Mesendoderm (in vitro differentiated cells): ENCODE measurements at regions not wholly inside any gene's neighbourhood (a gene's known extent, or its start where the extent isn't known, plus 50 kb on each side); places are given as distances from the start of the nearest gene placed in this dataset.

Experiments used
- DNase-seq: peaks from one replicate; pipeline ENCODE4 v3.0.0; 2013
- H2AK5ac ChIP-seq: 2 replicates; pipeline ENCODE4 v1.6.1; 2013; ENCODE audit warnings: low read length, inconsistent platforms
- H2BK120ac ChIP-seq: 2 replicates; pipeline ENCODE4 v1.6.1; 2013; ENCODE audit warnings: low read depth, mild to moderate bottlenecking, low read length, moderate library complexity, mixed read lengths
- H2BK15ac ChIP-seq: replicated peaks from 2 replicates; pipeline ENCODE4 v1.6.1; 2013; ENCODE audit warnings: low read depth, mild to moderate bottlenecking, moderate library complexity
- H2BK5ac ChIP-seq: 2 replicates; pipeline ENCODE4 v1.6.1; 2013; ENCODE audit warnings: low read length, inconsistent platforms
- H3K18ac ChIP-seq: 2 replicates; pipeline ENCODE4 v1.6.1; 2013; ENCODE audit warnings: mild to moderate bottlenecking, low read length, mixed read lengths
- H3K23ac ChIP-seq: one replicate; pipeline ENCODE4 v1.6.1; 2013; ENCODE audit warnings: low read length
- H3K27ac ChIP-seq: 2 replicates; pipeline ENCODE4 v1.5.1; 2013; ENCODE audit warnings: low read depth, mild to moderate bottlenecking, inconsistent platforms, low read length, moderate library complexity
- H3K27me3 ChIP-seq: 2 replicates; pipeline ENCODE4 v1.6.1; 2013; ENCODE audit warnings: low read length, control low read depth, mild to moderate bottlenecking, inconsistent platforms; ENCODE audit not compliant: insufficient read depth, poor library complexity
- H3K36me3 ChIP-seq: 2 replicates; pipeline ENCODE4 v1.6.1; 2013; ENCODE audit warnings: low read length, inconsistent platforms; ENCODE audit not compliant: control insufficient read depth, insufficient read depth
- H3K4ac ChIP-seq: one replicate; pipeline ENCODE4 v1.6.1; 2013; ENCODE audit warnings: low read depth, mild to moderate bottlenecking, low read length, moderate library complexity
- H3K4me1 ChIP-seq: 2 replicates; pipeline ENCODE4 v1.6.1; 2013; ENCODE audit warnings: low read depth, low read length, inconsistent platforms; ENCODE audit not compliant: control insufficient read depth
- H3K4me2 ChIP-seq: 2 replicates; pipeline ENCODE4 v1.6.1; 2013; ENCODE audit warnings: low read length
- H3K4me3 ChIP-seq: 2 replicates; pipeline ENCODE4 v1.5.1; 2013; ENCODE audit warnings: mild to moderate bottlenecking, low read length
- H3K56ac ChIP-seq: one replicate; pipeline ENCODE4 v1.6.1; 2013; ENCODE audit warnings: low read length
- H3K79me1 ChIP-seq: 2 replicates; pipeline ENCODE4 v1.6.1; 2013; ENCODE audit warnings: low read length, inconsistent platforms
- H3K79me2 ChIP-seq: 2 replicates; pipeline ENCODE4 v1.6.1; 2013; ENCODE audit warnings: mild to moderate bottlenecking, low read length; ENCODE audit not compliant: control insufficient read depth, insufficient read depth
- H3K9ac ChIP-seq: 2 replicates; pipeline ENCODE4 v1.6.1; 2013; ENCODE audit warnings: low read length, inconsistent platforms
- H4K5ac ChIP-seq: one replicate; pipeline ENCODE4 v1.6.1; 2013; ENCODE audit warnings: low read length
- H4K8ac ChIP-seq: one replicate; pipeline ENCODE4 v1.6.1; 2013; ENCODE audit warnings: low read depth, mild to moderate bottlenecking, control low read depth, low read length, moderate library complexity
- WGBS: extraction: QIAGEN DNeasy Blood & Tissue Kit; methylation state at CpG from one replicate; pipeline ENCODE4 v1.1.7; 2013; ENCODE audit warnings: low lambda C conversion rate, missing lambda C conversion rate; ENCODE audit not compliant: insufficient coverage; ENCODE audit errors: extremely low coverage; 5-methylcytosine and 5-hydroxymethylcytosine counted together

DNA sequence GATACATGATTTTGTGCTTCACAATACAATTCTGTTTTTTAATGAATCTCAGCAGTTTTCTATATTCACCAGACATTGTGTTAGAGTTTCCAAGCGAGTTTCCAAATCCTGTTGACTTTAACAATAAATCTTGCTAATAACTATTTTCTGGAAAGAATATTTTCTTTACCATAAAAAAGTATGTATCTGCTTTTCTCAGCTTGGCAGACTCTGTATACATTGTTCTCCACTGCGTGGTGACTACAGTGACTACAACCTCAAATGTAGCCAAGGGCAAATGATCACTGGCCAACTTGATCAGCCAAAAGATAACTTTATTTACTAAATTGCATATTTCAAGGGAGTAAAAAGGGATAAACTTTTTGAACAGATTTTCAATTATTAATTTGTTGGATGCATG is 325.9 kb upstream of the ADAMTS5 start:
- no peaks in the 10 kb centered on the region for H3K4me1 ChIP-seq
- H3K27ac ChIP-seq = no peak overlapping the region
- H3K4me2 ChIP-seq = no peak overlapping the region
- DNase-seq = no peak
- H4K5ac ChIP-seq = no peak overlapping the region
- H3K18ac ChIP-seq = no peak overlapping the region
- no peak overlapping the region for H3K23ac ChIP-seq
- no peak overlapping the region for H4K8ac ChIP-seq
- H2BK5ac ChIP-seq = no peak overlapping the region
- no peaks in the 10 kb centered on the region for H3K27me3 ChIP-seq
- no peak overlapping the region for H3K56ac ChIP-seq
- no peak overlapping the region for H3K9ac ChIP-seq
- no peak overlapping the region for H2BK15ac ChIP-seq
- no peak overlapping the region for H3K4ac ChIP-seq
- H3K36me3 ChIP-seq = no peaks in the 10 kb centered on the region
- H3K4me3 ChIP-seq = no peak overlapping the region
- no peaks in the 10 kb centered on the region for H3K79me2 ChIP-seq
- WGBS = no CpG with 5 or more reads among the region's 2 CpGs
- no peak overlapping the region for H2BK120ac ChIP-seq
- H2AK5ac ChIP-seq = no peak overlapping the region
- no peaks in the 10 kb centered on the region for H3K79me1 ChIP-seq

- Histone ChIP-seq H2AK5ac (no peak overlapping the region), H3K4me2 (no peak overlapping the region), H3K9ac (no peak overlapping the region), H3K36me3 (no peaks in the 10 kb centered on the region), H2BK15ac (no peak overlapping the region), H3K27ac (no peak overlapping the region), H3K4me3 (no peak overlapping the region), H2BK5ac (no peak overlapping the region), H3K79me1 (no peaks in the 10 kb centered on the region), H2BK120ac (no peak overlapping the region), H3K4ac (no peak overlapping the region), H3K27me3 (no peaks in the 10 kb centered on the region), H4K5ac (no peak overlapping the region), H3K18ac (no peak overlapping the region), H3K56ac (no peak overlapping the region), H3K23ac (no peak overlapping the region), H3K79me2 (no peaks in the 10 kb centered on the region), H3K4me1 (no peaks in the 10 kb centered on the region), H4K8ac (no peak overlapping the region)
- DNase-seq = no peak
Measured at GRCh38 chr21:27292229-27292628, 325.3 kb upstream of the ADAMTS5 start.

DNA sequence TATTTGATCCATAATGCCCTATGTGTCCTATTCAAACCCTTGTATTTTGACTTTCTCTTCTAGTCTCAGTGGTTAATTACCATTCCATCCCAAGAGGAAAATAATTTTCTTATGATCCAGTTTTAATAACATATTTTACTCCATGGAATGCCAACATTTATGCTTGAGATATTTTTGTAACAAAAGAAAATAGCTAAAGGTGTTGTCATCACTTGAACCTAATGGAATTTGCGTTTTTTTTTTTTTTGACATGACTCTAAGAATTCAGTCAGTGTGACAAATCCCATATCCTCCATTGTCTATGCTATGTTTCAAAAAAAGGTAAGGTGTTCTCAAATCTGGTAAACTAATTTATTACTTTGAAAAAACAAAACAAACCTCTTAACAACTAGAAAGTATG is 324.1 kb upstream of the ADAMTS5 start:
- H3K79me2 ChIP-seq = no peaks in the 10 kb centered on the region
- no peak overlapping the region for H2BK5ac ChIP-seq
- no peak overlapping the region for H3K27ac ChIP-seq
- H4K5ac ChIP-seq = no peak overlapping the region
- H3K23ac ChIP-seq = no peak overlapping the region
- no peaks in the 10 kb centered on the region for H3K79me1 ChIP-seq
- no peak overlapping the region for H3K18ac ChIP-seq
- H3K4ac ChIP-seq = no peak overlapping the region
- no peak overlapping the region for H3K4me3 ChIP-seq
- no peak overlapping the region for H3K9ac ChIP-seq
- H3K56ac ChIP-seq = no peak overlapping the region
- no peak overlapping the region for H2BK15ac ChIP-seq
- DNase-seq = no peak
- no peak overlapping the region for H3K4me2 ChIP-seq
- H3K4me1 ChIP-seq = no peaks in the 10 kb centered on the region
- H4K8ac ChIP-seq = no peak overlapping the region
- no peaks in the 10 kb centered on the region for H3K27me3 ChIP-seq
- H2BK120ac ChIP-seq = no peak overlapping the region
- no peaks in the 10 kb centered on the region for H3K36me3 ChIP-seq
- WGBS = no CpG with 5 or more reads among the region's 1 CpG
- no peak overlapping the region for H2AK5ac ChIP-seq

DNA sequence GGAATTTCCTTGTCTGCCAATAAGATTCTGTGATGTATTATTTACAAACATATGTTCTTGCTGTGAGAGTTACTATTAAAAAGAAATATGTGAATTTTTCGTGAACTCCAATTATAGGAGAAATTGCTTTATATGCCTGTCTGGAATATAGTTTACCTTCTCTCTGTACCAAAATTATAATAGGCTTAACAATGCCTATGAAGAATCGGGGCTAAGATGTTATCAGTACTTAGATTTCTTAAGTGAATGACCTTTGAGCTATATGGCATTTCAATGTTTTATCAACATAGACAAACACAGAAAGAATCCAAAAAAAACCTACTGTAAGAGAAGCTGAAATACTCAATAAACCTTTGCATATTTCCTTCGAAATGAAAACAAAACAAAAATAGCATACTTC is 323.1 kb upstream of the ADAMTS5 start:
- Histone ChIP-seq H3K79me2 (no peaks in the 10 kb centered on the region), H3K36me3 (no peaks in the 10 kb centered on the region), H3K9ac (no peak overlapping the region), H3K27me3 (no peaks in the 10 kb centered on the region), H2AK5ac (no peak overlapping the region), H3K27ac (no peak overlapping the region), H2BK5ac (no peak overlapping the region), H3K4ac (no peak overlapping the region), H4K8ac (no peak overlapping the region), H3K4me2 (no peak overlapping the region), H2BK120ac (no peak overlapping the region), H3K56ac (no peak overlapping the region), H3K23ac (no peak overlapping the region), H3K18ac (no peak overlapping the region), H4K5ac (no peak overlapping the region), H3K4me1 (no peaks in the 10 kb centered on the region), H3K79me1 (no peaks in the 10 kb centered on the region), H3K4me3 (no peak overlapping the region), H2BK15ac (no peak overlapping the region)
- WGBS = no CpG with 5 or more reads among the region's 3 CpGs
- DNase-seq = no peak

DNA sequence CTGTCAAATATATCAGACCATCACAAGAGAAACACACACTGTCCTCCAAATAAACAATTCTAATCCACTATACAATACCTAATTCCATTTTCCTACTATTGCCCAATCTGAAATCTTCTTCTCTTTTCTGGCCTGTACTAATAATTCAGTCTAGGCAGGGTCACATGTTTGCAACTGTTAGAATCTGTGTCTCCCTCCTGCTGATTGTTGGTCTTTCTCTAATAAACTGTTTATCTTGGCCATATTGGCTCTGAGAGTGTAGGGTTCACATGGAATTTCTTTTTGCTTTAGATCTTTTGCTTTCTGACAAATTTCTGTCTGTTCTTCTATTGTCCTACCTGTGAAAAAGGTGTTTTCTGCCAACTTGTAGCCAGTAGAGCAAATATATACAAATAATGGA is 319.9 kb upstream of the ADAMTS5 start:
- H2AK5ac ChIP-seq = no peak overlapping the region
- no peaks in the 10 kb centered on the region for H3K4me1 ChIP-seq
- no peaks in the 10 kb centered on the region for H3K79me1 ChIP-seq
- no peak overlapping the region for H3K27ac ChIP-seq
- H3K36me3 ChIP-seq = no peaks in the 10 kb centered on the region
- H2BK15ac ChIP-seq = no peak overlapping the region
- H4K8ac ChIP-seq = no peak overlapping the region
- H4K5ac ChIP-seq = no peak overlapping the region
- no peak for DNase-seq
- no peak overlapping the region for H2BK120ac ChIP-seq
- H3K9ac ChIP-seq = no peak overlapping the region
- H3K56ac ChIP-seq = no peak overlapping the region
- H3K79me2 ChIP-seq = no peaks in the 10 kb centered on the region
- H3K4me3 ChIP-seq = no peak overlapping the region
- no peak overlapping the region for H2BK5ac ChIP-seq
- no peak overlapping the region for H3K4me2 ChIP-seq
- H3K18ac ChIP-seq = no peak overlapping the region
- H3K4ac ChIP-seq = no peak overlapping the region
- no peak overlapping the region for H3K23ac ChIP-seq
- H3K27me3 ChIP-seq = no peaks in the 10 kb centered on the region

- H4K8ac ChIP-seq = no peak overlapping the region
- H3K79me1 ChIP-seq = no peaks in the 10 kb centered on the region
- no peak overlapping the region for H2AK5ac ChIP-seq
- H3K18ac ChIP-seq = no peak overlapping the region
- H3K4me1 ChIP-seq = no peaks in the 10 kb centered on the region
- no peak overlapping the region for H3K23ac ChIP-seq
- H3K27ac ChIP-seq = no peak overlapping the region
- no peak overlapping the region for H3K4me3 ChIP-seq
- H3K79me2 ChIP-seq = no peaks in the 10 kb centered on the region
- no peaks in the 10 kb centered on the region for H3K36me3 ChIP-seq
- H3K4me2 ChIP-seq = no peak overlapping the region
- H3K27me3 ChIP-seq = no peaks in the 10 kb centered on the region
- no peak overlapping the region for H2BK120ac ChIP-seq
- no peak for DNase-seq
- H3K56ac ChIP-seq = no peak overlapping the region
- no peak overlapping the region for H2BK15ac ChIP-seq
- H3K9ac ChIP-seq = no peak overlapping the region
- no peak overlapping the region for H3K4ac ChIP-seq
- H4K5ac ChIP-seq = no peak overlapping the region
- no peak overlapping the region for H2BK5ac ChIP-seq
Measured at GRCh38 chr21:27277110-27277509, 310.2 kb upstream of the ADAMTS5 start.
